Central memory CD8-positive, alpha-beta T cell (primary cell): ENCODE measurements at regions not wholly inside any gene's neighbourhood (a gene's known extent, or its start where the extent isn't known, plus 50 kb on each side); places are given as distances from the start of the nearest gene placed in this dataset.

Experiments
- ATAC-seq: fragments of 150-1000 bp; cut with Tn5 transposase; replicated peaks from 2 replicates; pipeline ENCODE4 v1.10.0; 2022; ENCODE audit warnings: mild to moderate bottlenecking, moderate FRiP score, moderate number of reproducible peaks; ENCODE audit not compliant: poor library complexity, severe bottlenecking; ENCODE audit errors: extremely low read depth
- DNase-seq, 2 donors: peaks; one replicate each; pipeline ENCODE4 v3.0.0; 2021; ENCODE audit warnings: low spot score in 2 of 2
- H3K27ac Mint-ChIP-seq: one replicate; pipeline ENCODE4 v1.8.0; 2022; ENCODE audit warnings: low read depth, mild to moderate bottlenecking, moderate library complexity, mixed read lengths
- H3K27me3 Mint-ChIP-seq: one replicate; pipeline ENCODE4 v1.8.0; 2022; ENCODE audit warnings: mixed read lengths
- H3K36me3 Mint-ChIP-seq: one replicate; pipeline ENCODE4 v1.8.0; 2022; ENCODE audit warnings: mild to moderate bottlenecking, moderate library complexity, mixed read lengths; ENCODE audit not compliant: insufficient read depth
- H3K4me1 Mint-ChIP-seq: one replicate; pipeline ENCODE4 v1.8.0; 2022; ENCODE audit warnings: mixed read lengths
- H3K4me3 Mint-ChIP-seq: one replicate; pipeline ENCODE4 v1.8.0; 2022; ENCODE audit warnings: mild to moderate bottlenecking, moderate library complexity, mixed read lengths
- H3K9me3 Mint-ChIP-seq: one replicate; pipeline ENCODE4 v1.8.0; 2022; ENCODE audit warnings: mixed read lengths

- Mint-ChIP-seq H3K4me1 (no peaks in the 10 kb centered on the region), H3K9me3 (peaks cover 7% of the 10 kb centered on the region), H3K36me3 (no peaks in the 10 kb centered on the region), H3K27me3 (no peaks in the 10 kb centered on the region), H3K4me3 (no peak overlapping the region), H3K27ac (no peak overlapping the region)
- DNase-seq (no peak), ATAC-seq (no peak)
These were observed 558.9 kb upstream of the FSIP2 start for GRCh38 chr2:185179743-185180142.

GRCh38 chr2:185181901-185182300 lies 556.7 kb upstream of the FSIP2 start:
- H3K4me1 Mint-ChIP-seq, result no peaks in the 10 kb centered on the region
- no peak overlapping the region for H3K27ac Mint-ChIP-seq
- no peaks in the 10 kb centered on the region for H3K36me3 Mint-ChIP-seq
- DNase-seq, result no peak
- H3K4me3 Mint-ChIP-seq, result no peak overlapping the region
- peaks cover 5% of the 10 kb centered on the region for H3K9me3 Mint-ChIP-seq
- no peaks in the 10 kb centered on the region for H3K27me3 Mint-ChIP-seq
- ATAC-seq, result no peak

- no peaks in the 10 kb centered on the region for H3K4me1 Mint-ChIP-seq
- ATAC-seq, result no peak
- no peak for DNase-seq
- H3K4me3 Mint-ChIP-seq, result no peak overlapping the region
- H3K27ac Mint-ChIP-seq, result no peak overlapping the region
- peaks cover 12% of the 10 kb centered on the region for H3K9me3 Mint-ChIP-seq
- H3K36me3 Mint-ChIP-seq, result no peaks in the 10 kb centered on the region
- H3K27me3 Mint-ChIP-seq, result no peaks in the 10 kb centered on the region
These were observed 553.6 kb upstream of the FSIP2 start for GRCh38 chr2:185185044-185185443.

- Mint-ChIP-seq H3K27ac (no peak overlapping the region), H3K36me3 (no peaks in the 10 kb centered on the region), H3K9me3 (peaks cover 12% of the 10 kb centered on the region), H3K27me3 (no peaks in the 10 kb centered on the region), H3K4me1 (no peaks in the 10 kb centered on the region), H3K4me3 (no peak overlapping the region)
- DNase-seq (no peak), ATAC-seq (no peak)
These were observed 551.2 kb upstream of the FSIP2 start for GRCh38 chr2:185187421-185187820.

GRCh38 chr2:185188656-185189055 lies 549.9 kb upstream of the FSIP2 start:
- Mint-ChIP-seq H3K27ac (no peak overlapping the region), H3K4me1 (no peaks in the 10 kb centered on the region), H3K9me3 (peaks cover 23% of the 10 kb centered on the region), H3K4me3 (no peak overlapping the region), H3K27me3 (no peaks in the 10 kb centered on the region), H3K36me3 (no peaks in the 10 kb centered on the region)
- ATAC-seq, result no peak
- DNase-seq, result no peak

- no peak overlapping the region for H3K27ac Mint-ChIP-seq
- H3K4me1 Mint-ChIP-seq, result no peaks in the 10 kb centered on the region
- H3K9me3 Mint-ChIP-seq, result peaks cover 15% of the 10 kb centered on the region
- ATAC-seq (no peak), DNase-seq (no peak)
- no peaks in the 10 kb centered on the region for H3K36me3 Mint-ChIP-seq
- H3K27me3 Mint-ChIP-seq, result no peaks in the 10 kb centered on the region
- H3K4me3 Mint-ChIP-seq, result no peak overlapping the region
These were observed 537.5 kb upstream of the FSIP2 start for GRCh38 chr2:185201063-185201462.

- H3K4me1 Mint-ChIP-seq, result no peaks in the 10 kb centered on the region
- ATAC-seq, result no peak
These were observed 536.2 kb upstream of the FSIP2 start for GRCh38 chr2:185202381-185202780.

GRCh38 chr2:185202945-185203528 lies 535.6 kb upstream of the FSIP2 start:
- Mint-ChIP-seq H3K27ac (no peak overlapping the region), H3K36me3 (no peaks in the 10 kb centered on the region), H3K4me3 (no peak overlapping the region), H3K9me3 (peaks cover 17% of the 10 kb centered on the region), H3K27me3 (no peaks in the 10 kb centered on the region), H3K4me1 (no peaks in the 10 kb centered on the region)
- ATAC-seq, result no peak
- DNase-seq, result no peak

More at GRCh38 chr2:185202381-185202780, 536.2 kb upstream of the FSIP2 start:
- H3K27ac Mint-ChIP-seq, result no peak overlapping the region
- no peaks in the 10 kb centered on the region for H3K36me3 Mint-ChIP-seq
- no peak overlapping the region for H3K4me3 Mint-ChIP-seq
- no peak for DNase-seq
- peaks cover 17% of the 10 kb centered on the region for H3K9me3 Mint-ChIP-seq
- H3K27me3 Mint-ChIP-seq, result no peaks in the 10 kb centered on the region

GRCh38 chr2:185208261-185208660 lies 530.3 kb upstream of the FSIP2 start:
- DNase-seq (no peak), ATAC-seq (no peak)
- no peaks in the 10 kb centered on the region for H3K27me3 Mint-ChIP-seq
- H3K27ac Mint-ChIP-seq, result no peak overlapping the region
- H3K4me1 Mint-ChIP-seq, result no peaks in the 10 kb centered on the region
- H3K36me3 Mint-ChIP-seq, result no peaks in the 10 kb centered on the region
- no peak overlapping the region for H3K4me3 Mint-ChIP-seq
- H3K9me3 Mint-ChIP-seq, result peaks cover 34% of the 10 kb centered on the region

- Mint-ChIP-seq H3K4me1 (no peaks in the 10 kb centered on the region), H3K9me3 (peaks cover 15% of the 10 kb centered on the region), H3K27me3 (no peaks in the 10 kb centered on the region), H3K27ac (no peak overlapping the region), H3K4me3 (no peak overlapping the region), H3K36me3 (no peaks in the 10 kb centered on the region)
- DNase-seq (no peak), ATAC-seq (no peak)
These were observed 523.1 kb upstream of the FSIP2 start for GRCh38 chr2:185215497-185215896.

GRCh38 chr2:185219981-185220380 lies 518.6 kb upstream of the FSIP2 start:
- H3K27me3 Mint-ChIP-seq, result no peaks in the 10 kb centered on the region
- H3K4me3 Mint-ChIP-seq, result no peak overlapping the region
- no peak overlapping the region for H3K27ac Mint-ChIP-seq
- H3K4me1 Mint-ChIP-seq, result no peaks in the 10 kb centered on the region
- H3K36me3 Mint-ChIP-seq, result no peaks in the 10 kb centered on the region
- peaks cover 8% of the 10 kb centered on the region for H3K9me3 Mint-ChIP-seq
- no peak for DNase-seq
- ATAC-seq, result no peak

GRCh38 chr2:185222311-185222710 lies 516.3 kb upstream of the FSIP2 start:
- H3K4me1 Mint-ChIP-seq, result no peaks in the 10 kb centered on the region
- DNase-seq, result no peak
- H3K27ac Mint-ChIP-seq, result no peak overlapping the region
- peaks cover 15% of the 10 kb centered on the region for H3K9me3 Mint-ChIP-seq
- no peaks in the 10 kb centered on the region for H3K27me3 Mint-ChIP-seq
- no peak overlapping the region for H3K4me3 Mint-ChIP-seq
- H3K36me3 Mint-ChIP-seq, result no peaks in the 10 kb centered on the region
- ATAC-seq, result no peak

GRCh38 chr2:185227391-185227790 lies 511.2 kb upstream of the FSIP2 start:
- H3K36me3 Mint-ChIP-seq, result no peaks in the 10 kb centered on the region
- H3K27ac Mint-ChIP-seq, result no peak overlapping the region

GRCh38 chr2:185239491-185239890 lies 499.1 kb upstream of the FSIP2 start:
- no peaks in the 10 kb centered on the region for H3K4me1 Mint-ChIP-seq
- H3K27me3 Mint-ChIP-seq, result no peaks in the 10 kb centered on the region
- no peak for DNase-seq
- no peak overlapping the region for H3K4me3 Mint-ChIP-seq
- H3K9me3 Mint-ChIP-seq, result peaks cover 14% of the 10 kb centered on the region
- no peaks in the 10 kb centered on the region for H3K36me3 Mint-ChIP-seq
- ATAC-seq, result no peak
- H3K27ac Mint-ChIP-seq, result no peak overlapping the region

More at GRCh38 chr2:185227391-185227790, 511.2 kb upstream of the FSIP2 start:
- no peaks in the 10 kb centered on the region for H3K4me1 Mint-ChIP-seq
- no peaks in the 10 kb centered on the region for H3K27me3 Mint-ChIP-seq
- peaks cover 15% of the 10 kb centered on the region for H3K9me3 Mint-ChIP-seq
- no peak for DNase-seq
- no peak overlapping the region for H3K4me3 Mint-ChIP-seq
- no peak for ATAC-seq
